Mucosa of rectum (tissue), 2 donors: ENCODE measurements at regions not wholly inside any gene's neighbourhood (a gene's known extent, or its start where the extent isn't known, plus 50 kb on each side); places are given as distances from the start of the nearest gene placed in this dataset.

ENCODE experiments used
- H3K27ac ChIP-seq, 2 donors: one replicate each; pipeline ENCODE4 v1.7.0; 2013; ENCODE audit warnings: inconsistent platforms in 2 of 2, low read depth in 2 of 2, low read length in 2 of 2
- H3K27me3 ChIP-seq, 2 donors: one replicate each; pipeline ENCODE4 v1.7.0; 2013; ENCODE audit warnings: low read length in 2 of 2; ENCODE audit not compliant: control insufficient read depth in 2 of 2, insufficient read depth in 2 of 2
- H3K36me3 ChIP-seq, 2 donors: one replicate each; pipeline ENCODE4 v1.7.0; 2013; ENCODE audit warnings: low read length in 2 of 2; ENCODE audit not compliant: control insufficient read depth in 2 of 2, insufficient read depth in 2 of 2
- H3K4me1 ChIP-seq, 2 donors: one replicate each; pipeline ENCODE4 v1.7.0; 2013; ENCODE audit warnings: low read length in 2 of 2, mild to moderate bottlenecking in 1 of 2; ENCODE audit not compliant: control insufficient read depth in 2 of 2, insufficient read depth in 2 of 2
- H3K4me3 ChIP-seq, 2 donors: one replicate each; pipeline ENCODE4 v1.7.0; 2013; ENCODE audit warnings: low read length in 2 of 2
- H3K9ac ChIP-seq, 2 donors: one replicate each; pipeline ENCODE4 v1.7.0; 2013; ENCODE audit warnings: low read length in 2 of 2, low read depth in 1 of 2, mild to moderate bottlenecking in 1 of 2
- H3K9me3 ChIP-seq, 2 donors: one replicate each; pipeline ENCODE4 v1.7.0; 2013; ENCODE audit warnings: low read length in 2 of 2; ENCODE audit not compliant: control insufficient read depth in 2 of 2
- donor health status: healthy.
- donor health status: Normal muscosa, but diverticular disease.

- no peaks in the 10 kb centered on the region for H3K36me3 ChIP-seq
- no peak overlapping the region for H3K4me3 ChIP-seq
- H3K4me1 ChIP-seq, result no peaks in the 10 kb centered on the region
- H3K27ac ChIP-seq, result no peak overlapping the region
- H3K27me3 ChIP-seq, result no peaks in the 10 kb centered on the region
- H3K9ac ChIP-seq, result no peak overlapping the region
- no peaks in the 10 kb centered on the region for H3K9me3 ChIP-seq
Observed at GRCh38 chr14:84777356-84777755, 752.6 kb upstream of the FLRT2 start.

GRCh38 chr14:84782902-84783301, 747.0 kb upstream of the FLRT2 start:
- H3K4me1 ChIP-seq, result no peaks in the 10 kb centered on the region
- H3K27me3 ChIP-seq, result no peaks in the 10 kb centered on the region
- H3K9ac ChIP-seq, result no peak overlapping the region
- H3K4me3 ChIP-seq, result no peak overlapping the region
- no peak overlapping the region for H3K27ac ChIP-seq
- no peaks in the 10 kb centered on the region for H3K9me3 ChIP-seq
- H3K36me3 ChIP-seq, result no peaks in the 10 kb centered on the region

GRCh38 chr14:84783511-84783910, 746.4 kb upstream of the FLRT2 start:
- Histone ChIP-seq H3K4me3 (no peak overlapping the region), H3K27me3 (no peaks in the 10 kb centered on the region), H3K4me1 (no peaks in the 10 kb centered on the region), H3K27ac (no peak overlapping the region), H3K36me3 (no peaks in the 10 kb centered on the region), H3K9me3 (no peaks in the 10 kb centered on the region), H3K9ac (no peak overlapping the region)

GRCh38 chr14:84785996-84786395, 743.9 kb upstream of the FLRT2 start:
- Histone ChIP-seq H3K4me3 (no peak overlapping the region), H3K36me3 (no peaks in the 10 kb centered on the region), H3K9ac (no peak overlapping the region), H3K27me3 (no peaks in the 10 kb centered on the region), H3K27ac (no peak overlapping the region), H3K9me3 (no peaks in the 10 kb centered on the region), H3K4me1 (no peaks in the 10 kb centered on the region)

- H3K4me1 ChIP-seq, result no peaks in the 10 kb centered on the region
- H3K9me3 ChIP-seq, result no peaks in the 10 kb centered on the region
- no peak overlapping the region for H3K9ac ChIP-seq
- H3K36me3 ChIP-seq, result no peaks in the 10 kb centered on the region
- no peaks in the 10 kb centered on the region for H3K27me3 ChIP-seq
- H3K4me3 ChIP-seq, result no peak overlapping the region
- no peak overlapping the region for H3K27ac ChIP-seq
Observed at GRCh38 chr14:84789012-84789411, 740.9 kb upstream of the FLRT2 start.

GRCh38 chr14:84792722-84793410, 737.1 kb upstream of the FLRT2 start:
- Histone ChIP-seq H3K9me3 (no peaks in the 10 kb centered on the region), H3K27me3 (no peaks in the 10 kb centered on the region), H3K27ac (no peak overlapping the region), H3K4me1 (no peaks in the 10 kb centered on the region), H3K4me3 (no peak overlapping the region), H3K36me3 (no peaks in the 10 kb centered on the region), H3K9ac (no peak overlapping the region)

GRCh38 chr14:84797326-84797725, 732.6 kb upstream of the FLRT2 start:
- no peak overlapping the region for H3K4me3 ChIP-seq
- H3K9ac ChIP-seq, result no peak overlapping the region
- no peaks in the 10 kb centered on the region for H3K9me3 ChIP-seq
- no peaks in the 10 kb centered on the region for H3K36me3 ChIP-seq
- H3K27ac ChIP-seq, result no peak overlapping the region
- no peaks in the 10 kb centered on the region for H3K27me3 ChIP-seq
- H3K4me1 ChIP-seq, result no peaks in the 10 kb centered on the region

- Histone ChIP-seq H3K27me3 (no peaks in the 10 kb centered on the region), H3K4me1 (no peaks in the 10 kb centered on the region), H3K9me3 (peaks cover 0 to 8% of the 10 kb centered on the region in 2 donors), H3K4me3 (no peak overlapping the region), H3K27ac (no peak overlapping the region), H3K9ac (no peak overlapping the region), H3K36me3 (no peaks in the 10 kb centered on the region)
Observed at GRCh38 chr14:84804468-84804867, 725.5 kb upstream of the FLRT2 start.

GRCh38 chr14:84804895-84805294, 725.0 kb upstream of the FLRT2 start:
- Histone ChIP-seq H3K4me3 (no peak overlapping the region), H3K9me3 (peaks cover 0 to 8% of the 10 kb centered on the region in 2 donors), H3K27me3 (no peaks in the 10 kb centered on the region), H3K9ac (no peak overlapping the region), H3K27ac (no peak overlapping the region), H3K36me3 (no peaks in the 10 kb centered on the region), H3K4me1 (no peaks in the 10 kb centered on the region)

GRCh38 chr14:84806181-84806580, 723.8 kb upstream of the FLRT2 start:
- no peak overlapping the region for H3K4me3 ChIP-seq
- H3K27ac ChIP-seq, result no peak overlapping the region
- no peaks in the 10 kb centered on the region for H3K27me3 ChIP-seq
- H3K9ac ChIP-seq, result no peak overlapping the region
- no peaks in the 10 kb centered on the region for H3K36me3 ChIP-seq
- no peaks in the 10 kb centered on the region for H3K4me1 ChIP-seq
- H3K9me3 ChIP-seq, result peaks cover 0 to 8% of the 10 kb centered on the region in 2 donors

- no peak overlapping the region for H3K27ac ChIP-seq
Observed at GRCh38 chr14:84806622-84807021, 723.3 kb upstream of the FLRT2 start.

More at GRCh38 chr14:84806622-84807021, 723.3 kb upstream of the FLRT2 start:
- Histone ChIP-seq H3K4me3 (no peak overlapping the region), H3K36me3 (no peaks in the 10 kb centered on the region), H3K27me3 (no peaks in the 10 kb centered on the region), H3K4me1 (no peaks in the 10 kb centered on the region), H3K9me3 (peaks cover 0 to 8% of the 10 kb centered on the region in 2 donors), H3K9ac (no peak overlapping the region)
